NCI-H2081 treated with DMSO at 0.1 percent for 48 hours (cell line): ENCODE measurements at regions not wholly inside any gene's neighbourhood (a gene's known extent, or its start where the extent isn't known, plus 50 kb on each side); places are given as distances from the start of the nearest gene placed in this dataset.

Experiments used
- DNase-seq: peaks from one replicate; lab custom pipeline; 2025; lab: John Stamatoyannopoulos, UW

DNA sequence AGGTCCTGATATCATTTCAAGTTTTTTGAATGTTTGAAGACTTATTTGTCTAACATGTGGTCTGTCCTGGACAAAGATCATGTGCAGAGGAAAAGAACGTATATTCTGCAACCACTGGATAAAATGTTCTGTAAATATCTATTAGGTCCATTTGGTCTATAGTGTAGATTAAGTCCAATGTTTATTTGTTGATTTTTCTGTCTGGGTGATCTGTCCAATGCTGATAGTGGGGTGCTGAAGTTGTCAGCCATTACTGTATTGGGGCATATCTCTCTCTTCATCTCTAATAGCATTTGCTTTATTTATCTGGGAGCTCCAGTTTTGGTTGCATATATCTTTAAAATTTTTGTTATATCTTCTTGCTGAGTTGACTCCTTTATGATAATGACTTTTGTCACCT is 258.4 kb upstream of the CITED2 start:
- DNase-seq: no peak

DNA sequence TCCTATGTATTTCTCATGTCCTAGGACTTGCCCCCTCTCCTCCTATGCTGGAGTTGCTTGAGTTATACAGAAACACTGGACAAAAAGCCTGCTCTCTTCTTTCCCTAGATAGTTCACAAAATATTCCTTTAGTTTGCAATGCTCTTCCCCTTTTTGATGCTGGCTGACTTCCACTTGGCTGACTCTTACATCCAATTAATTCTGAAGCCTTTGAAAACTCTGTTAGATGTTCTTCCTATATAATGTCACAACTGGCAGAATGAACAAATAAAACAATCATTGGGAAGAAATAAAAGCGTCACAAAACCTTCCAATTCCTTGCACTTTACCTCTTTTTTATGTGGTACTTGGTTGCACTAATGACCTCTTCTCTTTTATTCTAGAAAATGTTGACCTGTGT is 253.8 kb upstream of the CITED2 start:
- no peak for DNase-seq

DNA sequence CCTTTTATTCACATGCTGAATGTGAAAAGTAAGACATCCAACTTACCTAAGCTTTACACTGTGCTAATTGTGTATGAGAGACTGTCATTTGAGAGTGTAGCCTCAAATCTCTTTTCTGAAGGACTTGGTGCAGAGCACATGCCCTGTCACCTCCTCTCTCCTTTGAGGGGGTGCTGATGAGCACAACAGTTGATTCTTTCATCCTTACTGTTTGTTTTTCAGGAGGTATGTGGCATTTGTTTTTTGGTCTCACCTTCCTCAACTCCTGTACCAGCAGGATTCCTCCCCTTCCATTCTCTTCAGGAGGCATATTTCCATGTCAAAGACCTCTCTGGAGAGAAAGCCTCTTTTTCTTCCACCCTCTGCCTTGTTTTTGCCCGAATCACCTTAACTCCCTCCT is 252.6 kb upstream of the CITED2 start:
- no peak for DNase-seq

DNA sequence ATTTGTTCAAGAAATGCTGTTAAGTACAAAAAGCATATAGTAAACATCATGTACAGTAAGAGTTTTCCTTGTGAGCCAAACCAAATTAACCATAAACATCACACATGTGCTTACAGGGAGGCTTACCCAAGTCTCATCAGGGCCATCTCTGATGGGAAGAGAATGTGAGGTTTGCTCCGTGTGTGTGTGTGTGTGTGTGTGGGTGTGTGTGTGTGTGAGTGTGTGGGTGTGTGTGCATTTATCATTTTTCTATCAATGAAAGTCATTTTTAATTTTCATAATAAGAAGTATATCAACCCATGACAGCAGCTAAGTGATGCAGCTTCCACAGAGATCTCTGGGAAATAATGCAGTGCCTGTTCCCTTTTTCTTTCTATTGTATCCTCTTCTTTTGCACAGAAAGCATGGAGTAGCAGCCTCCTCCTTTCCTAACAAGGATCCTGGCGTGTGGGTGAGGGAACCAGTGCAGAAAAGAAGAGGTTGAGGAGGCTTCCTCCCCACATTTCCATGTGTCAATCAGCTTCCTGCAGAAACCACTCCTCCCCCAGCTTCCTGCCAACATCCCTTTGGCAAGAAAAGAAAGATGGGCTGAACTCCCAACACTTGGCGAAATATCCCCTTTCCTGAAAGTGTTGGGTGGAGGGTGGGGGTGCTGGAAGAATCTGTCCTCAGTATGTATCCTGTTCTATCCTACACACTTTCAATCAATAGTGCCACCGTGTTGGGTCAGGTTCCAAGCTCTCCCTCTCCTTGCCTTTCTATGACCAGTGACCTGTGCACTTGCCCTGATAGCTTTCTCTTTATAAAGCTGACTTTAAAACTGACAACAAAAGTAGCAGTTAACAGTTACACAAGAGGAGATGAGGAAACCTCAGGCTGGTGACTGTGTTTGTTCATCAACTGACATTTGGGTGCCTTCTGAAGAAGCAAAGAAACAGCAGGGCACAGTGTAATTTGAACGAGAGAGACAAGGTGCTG is 251.8 kb upstream of the CITED2 start:
- no peak for DNase-seq

DNA sequence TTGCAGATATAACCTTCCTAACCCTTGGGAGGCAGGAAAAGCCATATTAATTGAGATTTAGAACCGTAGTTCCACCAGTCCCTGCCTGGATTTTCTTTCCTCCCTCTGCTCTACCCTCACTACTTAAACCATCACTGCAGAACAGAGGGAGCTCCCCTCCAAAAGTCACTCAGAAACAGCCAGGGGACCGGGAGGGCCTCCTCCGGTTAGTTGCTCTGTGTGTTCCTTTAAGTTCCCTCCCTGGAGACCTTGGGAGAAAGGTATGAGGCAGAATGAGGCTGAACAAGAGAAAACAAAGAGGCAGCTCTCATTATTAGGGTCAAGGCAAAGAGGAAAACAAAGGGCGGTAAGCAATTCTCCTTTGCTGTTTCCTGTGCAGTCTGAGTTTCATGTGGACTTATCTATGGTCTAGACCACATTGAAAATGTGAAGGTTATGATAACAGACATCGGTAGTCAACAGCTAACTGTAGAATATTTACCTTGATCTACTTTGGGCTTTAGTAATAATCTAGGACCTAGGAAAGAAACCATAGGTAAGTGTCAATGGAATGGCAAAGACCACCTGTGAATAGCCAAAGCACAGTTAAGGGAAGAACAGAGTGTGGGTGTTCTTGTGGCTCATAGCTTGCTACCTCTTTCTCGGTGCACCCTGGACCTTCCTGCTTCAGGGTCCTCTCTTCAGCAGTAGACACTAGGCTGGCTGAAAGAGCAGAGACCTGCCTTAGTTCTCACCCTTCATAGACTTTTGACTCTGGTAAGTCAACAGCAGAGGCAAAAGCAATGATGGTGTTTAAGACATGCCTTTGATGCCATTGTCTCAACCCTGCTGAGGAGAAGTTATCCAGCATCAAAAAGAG is 250.9 kb upstream of the CITED2 start:
- no peak for DNase-seq

DNA sequence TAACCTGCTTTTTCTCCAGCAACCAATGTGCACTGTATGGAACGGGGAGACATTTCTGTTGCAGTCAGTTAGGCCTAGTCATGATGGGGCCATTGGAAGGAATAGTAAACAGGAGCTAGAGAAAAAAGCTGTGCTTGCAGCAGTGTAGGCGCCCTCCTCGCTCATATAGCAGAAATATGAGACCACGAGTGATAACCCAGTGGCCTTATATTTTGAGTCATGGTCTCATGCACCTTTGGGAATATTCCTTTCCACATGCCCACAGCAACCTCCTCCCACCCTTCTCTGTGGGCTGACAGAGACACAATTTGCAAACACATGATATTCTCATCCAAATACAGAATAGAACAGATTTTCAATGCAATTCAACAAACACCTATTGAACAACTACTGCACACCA is 248.9 kb upstream of the CITED2 start:
- DNase-seq: no peak

DNA sequence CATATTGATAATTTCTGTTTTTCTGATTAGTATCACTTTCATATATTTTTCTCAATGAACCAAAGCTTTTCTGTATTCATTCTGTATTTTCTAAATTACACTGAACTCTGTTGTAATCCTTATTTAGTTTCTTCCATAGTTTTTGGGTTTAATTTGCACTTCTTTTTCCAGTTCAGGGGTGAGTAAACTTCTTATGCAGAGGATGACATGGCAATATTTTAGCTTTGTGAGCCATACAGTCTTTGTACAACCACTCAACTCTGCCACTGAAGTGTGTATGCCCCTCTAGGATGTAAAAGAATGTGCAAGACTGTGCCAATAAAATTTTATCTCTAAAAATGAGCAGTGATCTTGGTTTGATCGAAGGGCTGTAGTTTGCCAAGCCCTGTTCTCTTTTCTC is 239.0 kb upstream of the CITED2 start:
- no peak for DNase-seq

DNA sequence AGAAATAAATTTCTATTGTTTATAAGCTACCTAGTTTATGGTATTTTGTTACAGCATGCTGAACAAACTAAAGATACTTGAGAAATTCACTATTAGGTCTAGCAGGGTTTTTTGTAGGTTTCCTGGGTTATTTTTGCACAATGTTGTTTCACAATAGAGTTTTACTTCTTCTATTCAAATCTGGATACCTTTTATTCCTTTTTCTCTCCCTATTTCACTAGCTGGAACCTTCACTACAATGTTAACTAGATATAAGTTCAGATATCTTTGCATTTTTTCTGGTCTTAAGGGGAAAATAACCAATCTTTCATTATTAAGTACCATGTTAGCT is 237.7 kb upstream of the CITED2 start:
- DNase-seq: no peak

DNA sequence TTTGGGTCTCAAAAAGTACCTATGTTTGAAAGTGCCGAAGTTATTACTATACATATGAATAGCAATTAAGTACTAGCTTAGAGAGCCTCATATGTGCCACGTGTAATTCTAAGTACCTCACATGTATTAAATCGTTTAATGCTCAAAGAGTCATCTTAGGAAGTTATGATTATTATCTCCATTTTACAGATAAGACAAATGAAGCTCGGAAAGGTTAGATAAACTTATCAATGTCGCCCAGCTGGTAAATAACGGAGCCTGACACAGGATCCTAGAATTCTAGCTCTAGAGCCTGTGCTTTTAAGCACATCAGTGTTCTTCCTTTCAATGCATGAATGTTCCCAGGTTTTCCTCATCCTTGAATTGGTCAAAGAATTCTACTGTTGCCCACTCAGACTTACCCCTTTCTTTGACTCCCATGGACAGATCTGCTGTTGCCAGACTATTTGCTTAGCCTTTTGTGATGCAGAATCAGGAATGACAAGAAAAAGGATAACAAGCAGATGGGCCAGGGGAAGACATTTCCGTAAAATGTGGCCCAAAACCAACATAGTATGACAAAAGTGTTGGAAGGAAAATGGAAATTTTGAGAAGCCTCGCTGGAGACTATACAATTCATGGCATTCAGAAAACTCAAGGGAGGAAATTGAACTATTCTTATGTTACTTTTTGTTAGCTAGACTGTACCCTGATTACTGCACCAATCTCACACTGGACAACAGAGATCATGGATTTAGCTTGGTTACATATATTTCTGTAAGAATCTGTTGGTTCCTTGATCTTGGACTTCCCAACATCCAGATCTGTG is 237.1 kb upstream of the CITED2 start:
- DNase-seq: no peak

DNA sequence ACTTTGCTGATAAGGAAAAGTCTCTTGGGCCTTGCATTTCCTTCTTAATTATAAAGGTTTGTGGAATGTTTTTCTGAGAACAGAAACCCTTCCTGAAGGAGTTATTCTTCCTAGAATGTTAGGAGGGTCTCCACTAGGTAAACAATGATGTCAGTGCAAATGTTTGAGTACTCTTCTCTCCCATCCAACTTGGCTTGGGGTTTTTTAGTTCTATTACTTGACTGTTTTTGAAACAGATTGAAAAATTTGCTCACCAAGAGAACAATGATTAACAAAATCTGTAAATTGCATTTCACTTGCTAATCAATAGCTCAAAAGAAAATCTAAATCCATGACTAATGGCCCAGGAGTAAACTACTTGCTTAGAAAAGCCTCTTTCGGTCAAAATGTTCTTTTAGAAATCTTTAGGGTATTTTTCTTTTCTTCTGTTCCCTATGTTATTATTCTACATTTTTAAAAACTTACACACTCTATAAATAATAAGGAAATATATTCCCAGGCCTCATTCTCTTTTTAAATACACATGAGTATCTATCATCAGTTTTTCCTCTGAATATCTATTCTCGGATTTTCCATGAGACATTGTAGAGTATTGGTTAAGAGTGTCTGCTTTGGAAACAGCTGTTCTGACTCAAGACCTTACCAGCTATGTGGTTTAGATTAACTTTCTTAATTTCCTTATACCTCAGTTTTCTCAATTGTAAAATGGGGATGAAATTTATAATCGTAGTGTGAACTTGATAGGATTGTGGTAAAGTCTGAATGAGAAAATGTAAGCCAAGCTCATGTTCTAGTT is 234.2 kb upstream of the CITED2 start:
- DNase-seq: no peak

DNA sequence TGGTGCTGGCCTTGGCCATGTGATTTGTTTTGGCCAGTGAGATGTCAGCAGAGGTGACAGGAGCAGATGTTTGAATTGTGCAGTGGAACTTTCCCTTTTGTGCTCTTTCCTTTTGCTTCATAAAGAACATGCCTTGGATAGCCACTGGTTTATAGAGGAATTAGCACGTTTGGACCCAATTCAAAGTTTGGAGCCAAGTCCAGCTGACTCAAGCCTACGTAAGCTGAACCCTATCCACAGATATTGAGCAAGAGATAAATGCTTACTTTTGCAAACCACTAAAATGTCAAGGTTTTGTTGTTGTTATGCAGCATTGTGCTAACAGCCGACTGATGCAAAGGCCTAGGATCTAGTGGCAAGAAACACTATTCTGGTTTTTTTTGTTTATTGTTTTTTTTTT is 230.9 kb upstream of the CITED2 start:
- no peak for DNase-seq

DNA sequence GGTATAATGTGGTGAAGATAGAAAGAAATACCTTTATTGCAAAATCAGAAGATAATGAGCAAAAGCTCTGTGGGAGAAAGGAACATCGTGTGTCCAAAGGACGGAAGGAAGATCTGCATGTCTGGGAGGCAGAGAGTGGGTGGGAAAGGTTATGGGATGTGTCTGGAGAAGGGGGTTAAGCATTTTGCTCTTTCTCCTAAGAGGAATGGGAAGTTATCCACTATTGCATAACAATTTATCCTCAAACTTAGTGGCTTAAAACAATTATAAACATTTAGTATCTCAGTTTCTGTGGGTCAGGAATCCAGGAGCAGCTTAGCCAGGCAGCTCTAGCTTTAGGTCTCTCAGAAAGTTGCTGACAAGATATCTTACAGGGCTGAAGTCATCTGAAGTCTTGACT is 229.1 kb upstream of the CITED2 start:
- DNase-seq: no peak

DNA sequence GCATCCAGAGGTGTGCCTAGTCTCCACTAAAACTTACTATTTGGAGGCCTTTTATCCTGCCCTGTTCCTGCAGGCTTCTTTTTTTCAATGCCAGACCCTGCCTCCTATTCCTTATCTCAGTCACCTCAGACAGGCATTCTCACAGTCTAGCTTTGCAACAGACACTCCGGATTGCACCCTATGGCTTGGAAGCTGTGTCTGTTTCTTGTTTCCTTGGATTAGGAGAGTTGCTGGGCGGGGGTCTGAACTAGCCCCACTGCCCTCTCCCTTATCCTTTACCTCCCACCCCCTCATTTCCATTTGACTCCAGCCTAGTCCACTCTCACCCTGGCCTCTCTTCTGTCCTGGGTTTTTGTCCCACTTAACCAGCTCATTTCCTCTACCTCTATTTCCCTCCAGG is 228.1 kb upstream of the CITED2 start:
- DNase-seq: no peak

DNA sequence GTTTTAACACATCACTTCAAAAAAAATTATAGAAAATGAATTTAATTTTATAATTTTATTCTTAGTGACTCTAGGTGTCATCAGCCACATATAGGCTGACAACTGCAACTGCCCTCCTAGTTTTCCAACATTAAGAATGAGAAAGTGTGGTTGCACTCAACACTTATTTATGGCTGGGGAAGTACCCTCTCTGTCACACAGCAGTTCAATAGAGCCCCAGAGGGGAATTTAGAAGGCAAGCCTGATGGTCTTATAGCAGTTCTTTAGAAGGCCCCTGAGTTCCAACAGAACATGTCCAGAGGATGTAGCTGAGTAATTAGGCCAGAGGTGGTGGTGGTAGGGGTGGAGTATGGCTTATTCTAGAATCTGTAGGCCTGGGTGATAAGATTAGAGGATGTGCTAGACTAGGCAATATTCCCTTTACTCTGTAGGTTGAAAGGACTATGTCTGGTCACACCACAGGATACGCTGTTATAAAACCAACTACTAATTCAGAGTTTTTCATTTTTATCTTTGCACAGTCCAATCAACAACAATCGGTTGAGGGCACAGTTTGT is 226.5 kb upstream of the CITED2 start:
- no peak for DNase-seq

DNA sequence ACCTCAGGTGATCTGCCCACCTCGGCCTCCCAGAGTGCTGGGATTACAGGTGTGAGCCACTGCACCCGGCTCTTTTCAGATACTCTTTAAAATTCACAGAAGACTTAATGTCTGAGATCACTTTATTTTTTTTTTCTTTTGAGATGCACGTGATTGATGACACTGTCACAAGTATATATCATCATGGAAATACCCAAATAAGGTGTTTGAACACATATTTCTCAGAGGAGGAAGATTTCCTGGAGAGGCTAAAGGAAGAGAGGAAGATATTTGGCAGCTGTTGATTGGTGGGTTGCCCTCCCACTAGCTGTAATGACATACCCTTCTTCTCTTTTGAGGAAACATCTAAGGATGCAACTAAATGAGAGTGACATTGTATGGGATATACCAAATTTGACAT is 225.9 kb upstream of the CITED2 start:
- DNase-seq: no peak

DNA sequence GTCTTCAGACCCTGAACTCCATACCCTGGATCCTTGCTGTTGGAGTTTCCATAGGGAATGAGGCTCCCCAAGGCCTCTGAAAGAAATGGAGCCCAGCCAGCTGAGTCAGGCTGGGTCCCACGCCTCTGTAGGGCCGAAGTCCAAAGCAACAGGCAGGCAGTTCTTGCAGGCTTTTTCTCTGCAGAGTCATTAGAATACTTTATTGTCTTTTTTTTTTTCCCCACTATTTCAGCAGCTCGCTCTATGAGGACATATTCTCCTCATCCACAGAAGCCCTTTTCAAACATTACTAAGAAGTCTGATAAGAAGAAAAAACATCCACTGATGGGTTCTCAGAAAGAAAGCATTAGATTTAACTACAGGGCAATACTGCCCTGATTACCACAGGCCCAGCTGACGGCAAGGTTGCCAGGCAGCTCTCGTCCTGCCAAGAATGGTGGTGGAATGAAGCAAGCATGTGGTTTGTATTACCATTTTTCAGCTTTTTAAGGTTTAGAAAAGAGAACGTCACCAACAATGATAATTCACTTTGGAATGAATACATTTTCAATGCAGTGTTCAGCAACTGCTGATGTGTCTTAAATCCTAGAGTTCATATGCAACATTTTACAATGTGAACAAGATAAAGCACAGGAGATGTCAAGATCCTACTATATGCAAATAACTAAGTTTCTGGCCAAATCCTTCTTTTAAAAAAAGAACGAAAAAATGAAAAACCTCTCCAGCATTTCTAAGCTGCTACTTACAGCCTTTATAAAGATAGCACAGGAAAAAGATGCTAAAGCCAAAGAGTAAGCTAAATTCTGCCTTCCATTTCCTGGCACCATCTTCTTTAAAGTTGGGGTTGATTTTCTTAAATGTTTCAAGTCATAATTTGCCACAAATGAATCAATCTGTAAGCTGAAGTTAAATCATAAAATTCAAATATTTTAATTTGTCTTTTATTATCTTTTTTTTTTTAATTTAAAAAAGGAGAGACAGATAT is 223.6 kb upstream of the CITED2 start:
- no peak for DNase-seq

DNA sequence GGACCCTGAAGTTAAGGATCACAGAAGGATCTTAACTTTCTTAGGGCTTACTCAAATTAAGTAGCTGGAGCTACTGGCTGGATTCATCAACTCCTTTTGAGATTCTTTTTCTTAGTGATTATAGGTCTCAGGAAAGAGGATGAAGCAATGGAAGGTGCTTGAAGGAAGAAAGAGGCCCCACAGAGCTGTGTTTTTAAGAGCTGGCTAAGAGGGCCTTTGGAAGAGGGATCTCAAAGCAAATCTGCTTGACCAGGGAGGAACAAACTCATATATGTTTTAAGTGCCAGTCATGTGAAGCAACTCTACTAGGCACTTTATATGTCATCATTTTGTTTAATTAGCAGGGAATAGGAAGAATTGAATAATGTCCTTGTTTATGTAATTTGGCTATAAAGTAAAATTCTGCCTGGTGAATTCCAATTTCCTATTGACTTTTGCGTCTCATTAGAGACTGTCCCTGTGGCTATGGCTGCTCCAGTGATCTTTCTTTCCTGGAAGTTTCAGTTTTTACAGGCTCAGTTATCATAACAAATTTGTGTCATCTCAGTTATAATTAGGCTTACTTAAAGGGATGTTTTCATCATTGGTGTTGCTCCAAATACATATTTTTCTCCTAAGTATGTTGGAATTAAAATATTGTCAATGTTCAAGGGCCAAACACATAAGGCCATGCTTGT is 222.8 kb upstream of the CITED2 start:
- no peak for DNase-seq

DNA sequence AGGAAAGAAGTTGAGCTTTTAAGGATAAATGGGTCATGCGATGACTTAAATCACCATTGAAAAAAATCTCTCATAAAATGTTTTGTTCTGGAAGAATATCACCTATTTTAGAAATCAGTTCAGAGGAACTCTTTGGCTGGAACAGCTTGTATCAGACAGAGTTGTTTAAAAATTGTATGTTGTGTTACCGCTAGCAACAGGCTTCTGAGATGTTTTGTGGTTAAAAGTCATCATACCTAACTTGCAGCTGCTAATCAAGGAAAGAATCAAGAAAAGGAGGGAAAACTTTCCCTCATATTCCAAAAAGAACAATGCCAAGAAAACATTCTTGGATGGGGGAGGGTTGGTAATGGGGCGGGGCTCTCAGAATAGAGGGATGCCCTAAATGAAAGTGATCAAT is 220.7 kb upstream of the CITED2 start:
- DNase-seq: no peak

DNA sequence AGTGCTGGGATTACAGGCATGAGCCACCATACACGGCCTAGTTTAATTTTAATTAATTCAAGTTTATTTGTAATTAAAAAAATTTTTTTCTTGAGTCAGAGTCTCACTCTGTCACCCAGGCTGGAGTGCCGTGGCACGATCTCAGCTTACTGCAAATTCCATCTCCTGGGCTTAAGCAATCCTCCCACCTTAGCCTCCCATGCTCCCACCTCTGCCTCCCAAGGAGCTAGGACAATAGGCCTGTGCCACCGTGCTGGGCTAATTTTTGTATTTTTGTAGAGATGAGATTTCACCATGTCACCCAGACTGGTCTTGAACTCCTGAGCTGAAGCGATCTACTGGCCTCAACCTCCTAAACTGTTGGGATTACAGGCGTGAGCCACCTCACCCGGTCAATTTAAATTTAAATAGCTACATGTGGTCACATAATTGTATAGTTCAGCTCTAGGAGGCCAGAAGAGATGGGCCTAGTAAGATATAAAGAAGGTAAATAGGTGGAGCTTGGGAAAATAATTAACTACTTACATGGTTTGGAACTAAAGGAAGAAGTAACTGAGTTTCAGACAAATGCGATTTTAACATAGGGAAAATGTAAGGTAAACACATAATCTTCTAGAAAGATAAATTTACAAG is 220.0 kb upstream of the CITED2 start:
- no peak for DNase-seq
